Hippocampal formation (tissue), 2 donors: ENCODE measurements at regions not wholly inside any gene's neighbourhood (a gene's known extent, or its start where the extent isn't known, plus 50 kb on each side); places are given as distances from the start of the nearest gene placed in this dataset.
A peak's percentile ranks its signal among the peaks of the same experiment; 100 is the strongest.

Experiments used
- DNase-seq, 2 donors: peaks; one replicate each; lab custom pipeline; 2025; lab: John Stamatoyannopoulos, UW

DNA sequence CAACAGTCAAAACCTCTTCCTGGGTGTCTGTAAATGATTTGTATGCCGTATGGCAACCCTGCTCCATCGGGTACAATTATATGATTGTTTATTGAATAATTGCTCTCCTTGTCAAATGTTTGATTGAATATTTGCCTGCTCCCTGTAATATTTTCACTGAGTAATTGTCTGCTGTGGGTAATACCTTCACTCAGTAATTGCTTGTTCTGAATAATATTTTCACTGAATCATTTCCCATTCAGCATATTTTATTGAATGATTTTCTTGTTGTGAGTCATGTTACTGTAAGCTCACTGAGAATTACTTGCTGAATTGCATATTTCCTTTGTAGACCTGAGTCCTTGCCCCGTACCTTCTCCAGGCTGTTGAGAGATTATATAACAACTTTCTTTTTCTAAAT, 535.2 kb downstream of the METTL4 start:
- no peak for DNase-seq

GRCh38 chr18:2040279-2040678, 531.0 kb downstream of the METTL4 start:
- no peak for DNase-seq

GRCh38 chr18:2049986-2050385, 521.3 kb downstream of the METTL4 start:
- DNase-seq, result no peak

DNA sequence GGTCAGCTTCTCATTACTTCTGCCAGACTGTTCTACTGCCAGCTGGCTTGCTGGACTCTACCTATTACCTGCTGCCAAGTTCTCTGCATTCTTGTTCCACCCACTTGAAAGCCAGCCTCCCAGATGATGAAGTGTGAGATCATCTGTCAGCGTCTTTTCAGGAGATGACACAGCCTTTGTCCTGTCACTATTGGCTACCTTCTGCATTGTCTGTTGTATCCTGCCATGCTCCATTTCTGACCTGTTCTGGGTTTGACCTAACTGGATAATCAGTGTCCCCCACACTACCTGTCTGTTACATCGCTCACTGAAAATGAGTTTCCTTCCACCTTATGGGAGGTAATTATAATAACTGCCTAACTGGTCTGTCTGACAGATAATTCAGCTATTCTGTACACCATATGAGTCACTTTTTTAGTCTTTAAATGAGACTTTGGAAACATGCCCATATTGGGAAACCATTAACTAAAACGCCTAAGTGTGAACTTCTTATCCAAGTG, 520.6 kb downstream of the METTL4 start:
- DNase-seq, result no peak

GRCh38 chr18:2053490-2054089, 517.7 kb downstream of the METTL4 start:
- no peak for DNase-seq

GRCh38 chr18:2059336-2059735, 512.0 kb downstream of the METTL4 start:
- DNase-seq, result no peak

DNA sequence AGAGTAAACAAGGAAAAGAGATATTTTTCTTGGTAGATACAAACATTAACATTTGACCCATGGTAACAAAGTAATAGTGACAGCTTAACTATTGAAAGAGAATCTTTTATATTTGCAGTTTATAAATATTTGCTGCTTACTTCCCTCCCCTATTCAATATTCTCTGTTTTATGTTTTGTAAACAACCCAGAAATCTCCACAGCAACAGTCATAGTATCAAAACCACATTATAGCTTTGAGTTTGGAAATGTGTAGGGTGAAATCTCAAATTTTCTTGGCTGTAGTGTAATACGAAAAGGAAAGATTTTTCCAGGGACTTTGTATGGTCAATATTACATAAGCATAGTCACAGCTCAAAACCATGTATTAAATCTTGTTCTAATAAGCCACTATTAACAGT, 511.2 kb downstream of the METTL4 start:
- DNase-seq, result no peak

- DNase-seq, result no peak
Measured at GRCh38 chr18:2070631-2071030, 500.7 kb downstream of the METTL4 start.

- no peak for DNase-seq
Measured at GRCh38 chr18:2075499-2075898, 495.8 kb downstream of the METTL4 start.

- no peak for DNase-seq
Measured at GRCh38 chr18:2082676-2083075, 488.6 kb downstream of the METTL4 start.

DNA sequence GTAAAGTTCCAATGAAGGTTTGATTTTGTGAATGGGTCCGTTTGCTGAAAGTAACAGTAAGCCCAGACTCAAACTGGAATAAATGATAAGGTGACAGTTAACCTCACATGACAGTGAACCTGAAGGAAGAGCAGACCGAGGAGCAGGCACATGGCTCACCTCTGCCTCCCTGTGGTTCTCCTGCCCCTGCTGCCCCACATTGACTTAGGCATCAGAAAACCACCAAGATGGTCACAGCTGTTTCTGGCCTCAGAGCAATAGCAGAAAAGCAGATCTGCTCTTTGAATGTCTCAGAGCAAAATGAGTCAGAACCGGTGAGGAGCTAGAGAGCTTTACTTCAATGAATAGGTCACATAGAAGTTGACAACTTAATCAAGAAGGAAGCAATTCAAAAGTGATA, 487.6 kb downstream of the METTL4 start:
- no peak for DNase-seq

DNA sequence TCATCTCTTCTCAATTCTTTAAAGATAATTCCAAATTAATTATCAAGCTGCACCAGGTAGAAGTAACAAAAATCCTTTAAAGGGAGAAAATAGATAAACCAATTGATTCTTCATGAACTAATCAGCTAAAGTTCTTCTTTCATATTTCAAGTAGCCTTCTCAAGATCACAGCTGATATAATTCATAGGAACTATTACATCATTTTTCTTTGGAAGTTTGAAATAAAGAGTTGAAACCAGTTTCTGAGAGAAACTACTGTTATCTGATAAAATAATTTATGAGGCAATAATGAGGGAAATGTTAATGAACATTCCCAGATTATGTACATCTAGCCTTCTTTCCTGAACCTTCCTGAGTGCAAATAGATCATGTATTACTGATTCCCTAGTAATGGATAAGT, 484.9 kb downstream of the METTL4 start:
- DNase-seq, result no peak

- no peak for DNase-seq
Measured at GRCh38 chr18:2087877-2088673, 483.2 kb downstream of the METTL4 start.

GRCh38 chr18:2089396-2089795, 481.9 kb downstream of the METTL4 start:
- no peak for DNase-seq

GRCh38 chr18:2091937-2092336, 479.4 kb downstream of the METTL4 start:
- no peak for DNase-seq

DNA sequence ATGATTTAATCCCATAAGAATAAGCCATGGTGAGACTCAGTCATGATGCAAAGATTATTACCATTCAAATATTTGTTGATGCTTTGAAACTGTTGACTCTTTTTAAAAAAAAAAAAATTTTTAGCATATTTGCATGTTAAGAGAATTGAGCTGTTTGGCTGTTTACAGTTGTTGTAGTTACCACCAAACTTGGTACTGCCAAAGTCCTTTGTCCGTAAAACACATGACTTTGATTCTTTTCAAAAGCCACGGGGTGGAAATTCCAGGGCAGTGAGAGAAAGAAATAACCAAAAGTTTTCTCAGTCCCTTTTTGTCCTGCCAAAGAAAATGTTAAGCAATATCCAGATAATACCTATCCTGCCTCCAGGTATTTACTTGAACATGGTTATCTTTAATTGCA, 474.8 kb downstream of the METTL4 start:
- DNase-seq, result no peak

DNA sequence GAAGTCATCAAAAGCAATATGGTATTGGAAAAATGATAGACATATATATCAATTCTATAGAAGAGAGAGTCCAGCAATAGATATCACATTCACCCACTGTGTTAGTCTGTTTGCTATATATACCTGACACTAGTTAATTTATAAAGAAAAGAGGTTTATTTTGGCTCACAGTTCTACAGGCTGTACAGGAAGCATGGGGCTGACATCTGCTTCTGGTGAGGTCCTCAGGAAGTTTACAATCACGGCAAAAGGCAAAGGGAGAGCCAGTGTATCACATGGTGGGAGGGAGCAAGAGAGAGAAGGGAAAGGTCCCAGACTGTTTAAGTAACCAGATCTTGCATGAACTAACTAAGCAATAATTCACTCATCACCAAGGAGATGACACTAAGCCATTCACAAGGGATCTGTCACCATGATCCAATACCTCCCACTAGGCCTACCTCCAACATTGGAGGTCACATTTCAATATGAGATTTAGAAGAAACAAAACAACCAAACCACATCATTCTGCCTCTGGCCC, 470.6 kb downstream of the METTL4 start:
- DNase-seq, result no peak

DNA sequence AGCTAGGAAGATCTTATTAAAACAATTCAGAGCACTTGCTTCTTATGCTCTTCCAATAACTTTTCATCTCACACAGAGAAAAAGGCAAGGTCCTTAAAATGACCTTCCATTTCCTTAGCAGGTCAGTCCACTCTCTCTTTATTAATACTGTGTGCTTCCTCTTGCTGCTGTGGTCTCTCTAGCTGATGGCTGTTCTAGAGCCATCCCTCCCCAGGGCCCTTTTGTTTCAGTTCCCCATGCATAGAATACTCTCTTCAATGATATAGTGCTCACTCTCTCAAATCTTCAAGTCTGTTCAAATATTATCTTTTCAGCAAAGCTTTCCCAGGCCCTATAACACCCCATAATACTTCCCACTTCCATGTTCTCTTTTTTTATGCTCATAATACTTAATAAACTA, 469.3 kb downstream of the METTL4 start:
- no peak for DNase-seq

- DNase-seq, result no peak
Measured at GRCh38 chr18:2103299-2103698, 468.0 kb downstream of the METTL4 start.

DNA sequence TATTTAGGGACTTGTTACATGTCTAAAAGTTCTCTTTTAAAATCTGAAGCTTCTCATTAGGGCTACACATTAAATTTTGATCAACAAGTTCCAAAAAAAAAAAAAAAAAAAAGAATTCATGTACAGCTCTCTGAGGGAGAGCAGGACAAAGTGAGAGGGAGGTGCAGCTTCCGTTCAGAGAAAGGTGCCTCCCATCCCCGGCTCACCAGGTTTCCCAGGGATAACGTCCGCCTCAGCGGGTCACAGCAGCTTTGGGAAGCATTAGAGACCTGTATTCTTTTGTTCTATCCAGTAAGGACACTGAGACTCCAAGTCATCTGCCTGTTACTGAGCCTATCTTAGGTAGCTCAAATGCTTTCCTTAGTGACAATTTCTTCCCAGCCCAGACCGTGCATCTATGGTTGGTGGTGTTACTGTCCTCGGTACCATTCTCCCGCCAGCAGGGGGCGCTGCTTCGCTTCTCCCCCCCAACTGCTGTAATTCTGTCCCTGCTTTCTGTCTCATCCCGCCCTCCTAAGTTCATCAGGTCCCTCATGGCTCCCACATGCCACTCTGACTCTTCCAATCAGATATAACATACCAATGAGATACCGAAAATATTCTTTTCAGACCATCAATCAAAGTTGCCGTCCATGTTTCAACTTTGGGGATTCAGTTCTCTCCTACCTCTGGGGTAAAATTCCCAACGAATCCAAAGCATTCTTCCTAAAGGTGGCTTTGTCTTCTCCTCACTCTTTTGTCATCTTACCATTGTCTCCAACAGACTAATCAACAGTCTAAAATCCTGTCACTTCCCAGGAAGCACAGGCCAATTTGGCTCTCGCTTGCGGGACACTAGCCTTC, 466.5 kb downstream of the METTL4 start:
- peak in 1 of 2 donors; percentile 6 for DNase-seq

GRCh38 chr18:2108591-2108990, 462.7 kb downstream of the METTL4 start:
- no peak for DNase-seq

- DNase-seq, result no peak
Measured at GRCh38 chr18:2111456-2111855, 459.8 kb downstream of the METTL4 start.
